ENCODE measurements at regions not wholly inside any gene's neighbourhood (a gene's known extent, or its start where the extent isn't known, plus 50 kb on each side); places are given as distances from the start of the nearest gene placed in this dataset.

- TF ChIP-seq CTCF (conservative IDR thresholded peaks at IDR 0.05; ENCODE audit: low read length) = no peak
- no peak for TF ChIP-seq EZH2phosphoT487 (IDR thresholded peaks at IDR 0.05; ENCODE audit: borderline replicate concordance, low read depth, low read length)
Measured at GRCh38 chr18:53606792-53607191, 617.7 kb downstream of the MBD2 start.
